H9 (cell line): ENCODE measurements at regions not wholly inside any gene's neighbourhood (a gene's known extent, or its start where the extent isn't known, plus 50 kb on each side); places are given as distances from the start of the nearest gene placed in this dataset.

Experiments used
- DNase-seq: peaks from one replicate; pipeline ENCODE4 v3.0.0-alpha.2; 2017
- H2AFZ ChIP-seq: one replicate; pipeline ENCODE4 v1.6.1; 2013; ENCODE audit warnings: mild to moderate bottlenecking, low read length, control low read depth, moderate library complexity
- H2AK5ac ChIP-seq: 2 replicates; pipeline ENCODE4 v1.6.1; 2013; ENCODE audit warnings: low read length, control low read depth, mixed read lengths; ENCODE audit not compliant: insufficient read length
- H2BK120ac ChIP-seq: one replicate; pipeline ENCODE4 v1.6.1; 2013; ENCODE audit warnings: low read depth, mild to moderate bottlenecking, low read length, control low read depth, inconsistent platforms; ENCODE audit not compliant: poor library complexity, severe bottlenecking
- H2BK12ac ChIP-seq: 2 replicates; pipeline ENCODE4 v1.6.1; 2013; ENCODE audit warnings: low read length, control low read depth, mixed read lengths, low read depth; ENCODE audit not compliant: insufficient read length
- H2BK15ac ChIP-seq: 2 replicates; pipeline ENCODE4 v1.6.1; 2013; ENCODE audit warnings: low read depth, low read length, control low read depth
- H2BK20ac ChIP-seq: one replicate; pipeline ENCODE4 v1.6.1; 2013; ENCODE audit warnings: low read depth, mild to moderate bottlenecking, low read length, control low read depth, inconsistent platforms; ENCODE audit not compliant: poor library complexity, severe bottlenecking
- H2BK5ac ChIP-seq: 2 replicates; pipeline ENCODE4 v1.6.1; 2013; ENCODE audit warnings: low read length, control low read depth, mixed read lengths; ENCODE audit not compliant: insufficient read length
- H3K14ac ChIP-seq: 2 replicates; pipeline ENCODE4 v1.6.1; 2013; ENCODE audit warnings: low read length, control low read depth; ENCODE audit not compliant: insufficient read depth
- H3K18ac ChIP-seq: 2 replicates; pipeline ENCODE4 v1.6.1; 2013; ENCODE audit warnings: low read depth, mild to moderate bottlenecking, mixed read lengths, low read length, control low read depth; ENCODE audit not compliant: insufficient read length
- H3K23ac ChIP-seq: 2 replicates; pipeline ENCODE4 v1.6.1; 2013; ENCODE audit warnings: low read length, control low read depth, mixed read lengths, low read depth; ENCODE audit not compliant: insufficient read length
- H3K23me2 ChIP-seq: 2 replicates; pipeline ENCODE4 v1.6.1; 2013; ENCODE audit warnings: low read depth, mild to moderate bottlenecking, mixed read lengths, low read length, control low read depth; ENCODE audit not compliant: insufficient read length, poor library complexity, severe bottlenecking
- H3K27ac ChIP-seq: 2 replicates; pipeline ENCODE4 v1.5.1; 2013; ENCODE audit warnings: low read length, control low read depth, mixed read lengths, low read depth; ENCODE audit not compliant: insufficient read length
- H3K27me3 ChIP-seq: 2 replicates; pipeline ENCODE4 v1.6.1; 2013; ENCODE audit warnings: low read length, control low read depth, inconsistent platforms; ENCODE audit not compliant: insufficient read depth
- H3K4ac ChIP-seq: 2 replicates; pipeline ENCODE4 v1.6.1; 2013; ENCODE audit warnings: low read depth, mild to moderate bottlenecking, control low read depth, inconsistent platforms, low read length, moderate library complexity
- H3K4me1 ChIP-seq: 2 replicates; pipeline ENCODE4 v1.6.1; 2013; ENCODE audit warnings: low read length, control low read depth, inconsistent platforms; ENCODE audit not compliant: insufficient read depth
- H3K4me2 ChIP-seq: 2 replicates; pipeline ENCODE4 v1.6.1; 2013; ENCODE audit warnings: low read length, control low read depth, mixed read lengths; ENCODE audit not compliant: insufficient read length, insufficient read depth
- H3K56ac ChIP-seq: 2 replicates; pipeline ENCODE4 v1.6.1; 2013; ENCODE audit warnings: low read depth, mild to moderate bottlenecking, mixed read lengths, low read length, control low read depth; ENCODE audit not compliant: insufficient read length
- H3K79me1 ChIP-seq: 2 replicates; pipeline ENCODE4 v1.6.1; 2013; ENCODE audit warnings: low read depth, mild to moderate bottlenecking, moderate library complexity, low read length, control low read depth, inconsistent platforms; ENCODE audit not compliant: insufficient read depth, poor library complexity, severe bottlenecking
- H3K79me2 ChIP-seq: 2 replicates; pipeline ENCODE4 v1.6.1; 2013; ENCODE audit warnings: low read length, control low read depth, inconsistent platforms; ENCODE audit not compliant: insufficient read depth
- H3K9ac ChIP-seq: 2 replicates; pipeline ENCODE4 v1.6.1; 2013; ENCODE audit warnings: low read length, control low read depth, mixed read lengths; ENCODE audit not compliant: insufficient read length; ENCODE audit errors: extremely low read depth
- H3K9me3 ChIP-seq: one replicate; pipeline ENCODE4 v1.6.1; 2013; ENCODE audit warnings: low read depth, low read length, inconsistent platforms; ENCODE audit not compliant: control insufficient read depth
- H3T11ph ChIP-seq: one replicate; pipeline ENCODE4 v1.6.1; 2013; ENCODE audit warnings: mild to moderate bottlenecking, low read length, control low read depth, inconsistent platforms
- H4K20me1 ChIP-seq: one replicate; pipeline ENCODE4 v1.6.1; 2013; ENCODE audit not compliant: control insufficient read depth, insufficient read length, insufficient read depth
- H4K5ac ChIP-seq: 2 replicates; pipeline ENCODE4 v1.6.1; 2013; ENCODE audit warnings: low read depth, mild to moderate bottlenecking, mixed read lengths, low read length, control low read depth; ENCODE audit not compliant: insufficient read length
- H4K8ac ChIP-seq: replicated peaks from 2 replicates; pipeline ENCODE4 v1.6.1; 2013; ENCODE audit warnings: low read length, control low read depth, mixed read lengths, low read depth; ENCODE audit not compliant: insufficient read length
- H4K91ac ChIP-seq: 2 replicates; pipeline ENCODE4 v1.6.1; 2013; ENCODE audit warnings: low read depth, mild to moderate bottlenecking, moderate library complexity, mixed read lengths, low read length, control low read depth; ENCODE audit not compliant: insufficient read length
- H3K27ac Mint-ChIP-seq, 3 experiments: 2 replicates in 2 of 3; 3 replicates in 1 of 3; pipeline ENCODE4 v1.8.0; 2020 to 2021; ENCODE audit warnings: mixed read lengths in 3 of 3, mild to moderate bottlenecking in 1 of 3, moderate library complexity in 1 of 3
- H3K27me3 Mint-ChIP-seq: 2 replicates; pipeline ENCODE4 v1.8.0; 2021; ENCODE audit warnings: low read depth, mild to moderate bottlenecking, moderate library complexity, mixed read lengths
- H3K36me3 Mint-ChIP-seq, 3 experiments: 2 replicates in 2 of 3; 3 replicates in 1 of 3; pipeline ENCODE4 v1.8.0; 2020 to 2021; ENCODE audit warnings: low read depth in 3 of 3, mixed read lengths in 3 of 3; ENCODE audit not compliant: insufficient read depth in 1 of 3
- H3K4me1 Mint-ChIP-seq, 2 experiments: 2 replicates each; pipeline ENCODE4 v1.8.0; 2020; ENCODE audit warnings: mixed read lengths in 2 of 2
- H3K4me3 Mint-ChIP-seq, 2 experiments: 2 replicates in 1 of 2; 3 replicates in 1 of 2; pipeline ENCODE4 v1.8.0; 2020 to 2021; ENCODE audit warnings: mild to moderate bottlenecking in 2 of 2, mixed read lengths in 2 of 2, moderate library complexity in 1 of 2
- H3K9me3 Mint-ChIP-seq, 2 experiments: 2 replicates in 1 of 2; 3 replicates in 1 of 2; pipeline ENCODE4 v1.8.0; 2020; ENCODE audit warnings: mild to moderate bottlenecking in 2 of 2, mixed read lengths in 2 of 2, moderate library complexity in 1 of 2
- CTCF ChIP-seq: fragments of 200-600 bp; sonication (generic); conservative IDR thresholded peaks from 3 replicates; pipeline ENCODE4 v1.8.0; 2021; ENCODE audit warnings: antibody characterized with exemption, mild to moderate bottlenecking

- Mint-ChIP-seq H3K4me1 (no peaks in the 10 kb centered on the region), H3K4me3 (no peak overlapping the region), H3K9me3 (no peaks in the 10 kb centered on the region), H3K36me3 (no peaks in the 10 kb centered on the region), H3K27me3 (no peaks in the 10 kb centered on the region), H3K27ac (no peak overlapping the region)
- Histone ChIP-seq H2BK15ac (no peak overlapping the region), H3K18ac (no peak overlapping the region), H2BK120ac (no peak overlapping the region), H3K4me1 (no peaks in the 10 kb centered on the region), H2BK20ac (no peak overlapping the region), H3K79me1 (no peaks in the 10 kb centered on the region), H4K8ac (no peak overlapping the region), H2BK12ac (no peak overlapping the region), H2AK5ac (no peak overlapping the region), H3K79me2 (no peaks in the 10 kb centered on the region), H3K4ac (no peak overlapping the region), H4K91ac (no peak overlapping the region), H4K5ac (no peak overlapping the region), H2BK5ac (no peak overlapping the region), H3K14ac (no peak overlapping the region), H3K27me3 (no peaks in the 10 kb centered on the region), H3K27ac (no peak overlapping the region), H3K23me2 (no peaks in the 10 kb centered on the region), H4K20me1 (no peaks in the 10 kb centered on the region), H3K9ac (no peak overlapping the region), H3K23ac (no peak overlapping the region), H3K4me2 (no peak overlapping the region), H2AFZ (no peak overlapping the region), H3K56ac (no peak overlapping the region), H3T11ph (no peak overlapping the region), H3K9me3 (no peaks in the 10 kb centered on the region)
- no peak for TF ChIP-seq CTCF
- DNase-seq: no peak
Observed at GRCh38 chr2:191598296-191598695, 79.6 kb upstream of the NABP1 start.
